ENCODE measurements at regions not wholly inside any gene's neighbourhood (a gene's known extent, or its start where the extent isn't known, plus 50 kb on each side); places are given as distances from the start of the nearest gene placed in this dataset.

DNA sequence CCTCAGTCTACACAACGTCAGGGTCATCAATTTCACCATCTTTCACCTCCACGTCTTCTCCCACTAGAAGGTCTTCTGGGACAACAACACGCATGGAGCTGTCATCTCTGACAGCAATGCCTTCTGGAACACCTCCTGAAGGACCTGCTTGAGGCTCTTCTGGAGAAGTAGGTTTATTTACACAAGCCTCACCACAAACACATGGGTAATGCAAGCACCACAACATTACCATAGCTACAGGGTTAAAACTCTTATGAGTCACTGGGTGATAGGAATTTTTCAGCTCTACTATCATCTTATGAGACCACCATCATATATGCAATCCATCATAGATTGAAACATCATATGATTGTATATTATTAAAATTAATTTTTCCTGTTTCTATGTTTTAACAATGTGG is 215.4 kb downstream of the CHD9NB start:
- WGBS (ENCODE audit: insufficient coverage, insufficient read length): no CpG with 5 or more reads among the region's 3 CpGs
- H3K36me3 ChIP-seq (ENCODE audit: control insufficient read depth, insufficient read depth, low read length): no peaks in the 10 kb centered on the region
- H3K9me3 ChIP-seq (ENCODE audit: control insufficient read depth, insufficient read depth, low read length): no peaks in the 10 kb centered on the region
- 0 out of 2 replicates have a peak, but pooled peaks cover 1% of the 10 kb centered on the region for H3K4me1 ChIP-seq (ENCODE audit: control insufficient read depth, insufficient read depth, low read length)
- DNase-seq (ENCODE audit: low read depth, low spot score): no peak
- H3K4me3 ChIP-seq (ENCODE audit: low read length): no peak overlapping the region
- no peak overlapping the region for H3K27ac ChIP-seq (ENCODE audit: low read length)
- no peaks in the 10 kb centered on the region for H3K27me3 ChIP-seq (ENCODE audit: control insufficient read depth, insufficient read depth, low read length)

DNA sequence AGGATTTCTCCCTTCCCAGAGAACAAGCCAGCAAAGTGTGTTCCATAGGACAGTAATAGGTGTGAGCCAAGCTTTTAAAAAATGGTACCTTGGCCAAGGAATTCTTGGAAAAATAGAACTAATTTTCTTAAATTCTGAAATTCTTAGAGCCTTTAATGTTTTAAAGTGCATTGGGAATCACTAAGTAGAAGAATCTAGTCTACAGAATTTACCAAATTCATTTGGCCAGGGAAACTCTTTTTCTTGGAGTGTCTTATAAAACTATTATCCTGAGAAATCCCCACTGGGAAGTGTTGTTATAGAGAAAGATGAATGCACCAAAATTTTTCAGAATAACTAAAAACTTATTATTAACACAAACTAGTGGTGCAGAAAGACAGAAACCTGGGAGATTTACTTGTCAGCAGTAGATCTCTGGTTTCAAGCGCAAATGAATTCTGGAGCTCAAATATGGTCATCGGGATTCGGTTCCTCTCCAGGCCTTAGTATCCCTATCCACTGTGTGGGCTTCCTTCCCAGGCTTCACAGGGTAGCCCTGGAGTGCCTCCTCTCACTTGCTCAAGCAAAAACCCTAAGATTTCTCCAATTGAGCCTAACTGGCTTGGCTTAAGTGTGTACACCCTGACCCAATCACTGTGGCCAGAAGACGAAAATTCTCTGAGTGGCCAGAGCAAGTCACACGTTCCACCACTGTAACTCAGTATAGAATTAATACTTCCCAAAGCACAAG is 217.8 kb downstream of the CHD9NB start:
- H3K9me3 ChIP-seq (ENCODE audit: control insufficient read depth, insufficient read depth, low read length): no peaks in the 10 kb centered on the region
- no peak overlapping the region for H3K4me3 ChIP-seq (ENCODE audit: low read length)
- no CpG with 5 or more reads among the region's 5 CpGs for WGBS (ENCODE audit: insufficient coverage, insufficient read length)
- no peaks in the 10 kb centered on the region for H3K27me3 ChIP-seq (ENCODE audit: control insufficient read depth, insufficient read depth, low read length)
- no peaks in the 10 kb centered on the region for H3K4me1 ChIP-seq (ENCODE audit: control insufficient read depth, insufficient read depth, low read length)
- H3K36me3 ChIP-seq (ENCODE audit: control insufficient read depth, insufficient read depth, low read length): no peaks in the 10 kb centered on the region
- DNase-seq (ENCODE audit: low read depth, low spot score): no peak
- no peak overlapping the region for H3K27ac ChIP-seq (ENCODE audit: low read length)

DNA sequence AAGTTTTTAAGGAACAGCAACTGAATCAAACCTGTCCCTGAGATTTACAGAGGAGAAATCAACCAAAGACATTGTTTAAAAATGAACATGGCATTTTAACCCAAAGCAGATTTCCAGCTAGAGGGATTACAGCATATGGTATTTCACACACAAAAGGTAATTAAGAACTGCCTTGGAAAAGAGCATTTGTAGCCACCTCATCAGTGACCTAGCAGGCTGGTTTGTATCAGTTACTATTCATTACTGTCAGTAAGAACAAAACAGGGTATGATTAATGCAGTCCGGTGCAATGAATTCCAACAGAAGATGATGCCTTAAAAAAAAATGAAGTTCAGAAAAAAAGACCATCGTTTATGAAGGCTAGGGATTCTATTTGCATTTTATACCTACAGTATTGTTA is 219.9 kb downstream of the CHD9NB start:
- H3K4me3 ChIP-seq (ENCODE audit: low read length): no peak overlapping the region
- no peak overlapping the region for H3K27ac ChIP-seq (ENCODE audit: low read length)
- no peaks in the 10 kb centered on the region for H3K9me3 ChIP-seq (ENCODE audit: control insufficient read depth, insufficient read depth, low read length)
- no peak for DNase-seq (ENCODE audit: low read depth, low spot score)
- no CpG with 5 or more reads among the region's 2 CpGs for WGBS (ENCODE audit: insufficient coverage, insufficient read length)
- no peaks in the 10 kb centered on the region for H3K27me3 ChIP-seq (ENCODE audit: control insufficient read depth, insufficient read depth, low read length)
- H3K4me1 ChIP-seq (ENCODE audit: control insufficient read depth, insufficient read depth, low read length): no peaks in the 10 kb centered on the region
- no peaks in the 10 kb centered on the region for H3K36me3 ChIP-seq (ENCODE audit: control insufficient read depth, insufficient read depth, low read length)

DNA sequence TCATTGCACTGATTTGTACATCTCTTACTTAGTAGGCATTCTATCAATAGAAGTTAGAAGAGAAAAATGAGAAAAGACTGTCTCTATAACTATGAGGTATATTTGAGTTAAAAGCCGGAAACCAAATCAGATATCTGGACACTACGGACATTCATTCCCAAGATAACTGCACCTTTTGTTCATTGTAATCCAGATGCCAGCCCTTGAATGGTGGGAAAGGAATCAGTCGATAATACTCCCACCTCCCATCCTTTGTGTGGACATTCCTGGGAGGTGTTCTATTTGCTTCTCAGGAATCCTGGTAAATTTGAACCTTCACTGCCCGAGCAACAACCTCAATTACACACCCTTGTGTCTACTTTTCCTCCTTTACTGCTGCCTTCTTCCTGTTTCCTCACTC is 225.2 kb downstream of the CHD9NB start:
- no peak overlapping the region for H3K4me3 ChIP-seq (ENCODE audit: low read length)
- no peaks in the 10 kb centered on the region for H3K27me3 ChIP-seq (ENCODE audit: control insufficient read depth, insufficient read depth, low read length)
- H3K4me1 ChIP-seq (ENCODE audit: control insufficient read depth, insufficient read depth, low read length): no peaks in the 10 kb centered on the region
- H3K36me3 ChIP-seq (ENCODE audit: control insufficient read depth, insufficient read depth, low read length): no peaks in the 10 kb centered on the region
- no peak for DNase-seq (ENCODE audit: low read depth, low spot score)
- no peak overlapping the region for H3K27ac ChIP-seq (ENCODE audit: low read length)
- no peaks in the 10 kb centered on the region for H3K9me3 ChIP-seq (ENCODE audit: control insufficient read depth, insufficient read depth, low read length)
- WGBS (ENCODE audit: insufficient coverage, insufficient read length): no CpG with 5 or more reads among the region's 4 CpGs

DNA sequence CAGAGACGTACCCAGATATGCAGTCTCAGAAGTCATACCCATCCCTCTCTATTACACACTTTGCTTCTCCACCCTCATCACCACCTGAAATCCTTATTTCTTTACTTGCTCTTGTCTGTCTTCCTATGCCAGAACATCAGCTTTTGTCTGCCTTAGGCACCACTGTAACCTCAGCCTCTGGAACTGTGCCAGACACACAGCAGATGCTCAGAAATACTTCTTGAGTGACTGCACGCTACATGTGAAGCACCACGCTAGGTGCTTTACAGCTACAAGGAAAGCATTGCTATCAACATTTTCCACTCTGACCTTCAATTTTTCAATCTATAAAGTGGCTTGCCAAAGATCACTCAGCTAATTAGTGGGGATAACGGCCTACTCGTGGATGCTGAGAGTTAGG is 226.8 kb downstream of the CHD9NB start:
- Histone ChIP-seq H3K27me3 (ENCODE audit: control insufficient read depth, insufficient read depth, low read length) (no peaks in the 10 kb centered on the region), H3K4me1 (ENCODE audit: control insufficient read depth, insufficient read depth, low read length) (no peaks in the 10 kb centered on the region), H3K27ac (ENCODE audit: low read length) (no peak overlapping the region), H3K4me3 (ENCODE audit: low read length) (no peak overlapping the region), H3K36me3 (ENCODE audit: control insufficient read depth, insufficient read depth, low read length) (no peaks in the 10 kb centered on the region), H3K9me3 (ENCODE audit: control insufficient read depth, insufficient read depth, low read length) (no peaks in the 10 kb centered on the region)
- no CpG with 5 or more reads among the region's 5 CpGs for WGBS (ENCODE audit: insufficient coverage, insufficient read length)
- no peak for DNase-seq (ENCODE audit: low read depth, low spot score)

DNA sequence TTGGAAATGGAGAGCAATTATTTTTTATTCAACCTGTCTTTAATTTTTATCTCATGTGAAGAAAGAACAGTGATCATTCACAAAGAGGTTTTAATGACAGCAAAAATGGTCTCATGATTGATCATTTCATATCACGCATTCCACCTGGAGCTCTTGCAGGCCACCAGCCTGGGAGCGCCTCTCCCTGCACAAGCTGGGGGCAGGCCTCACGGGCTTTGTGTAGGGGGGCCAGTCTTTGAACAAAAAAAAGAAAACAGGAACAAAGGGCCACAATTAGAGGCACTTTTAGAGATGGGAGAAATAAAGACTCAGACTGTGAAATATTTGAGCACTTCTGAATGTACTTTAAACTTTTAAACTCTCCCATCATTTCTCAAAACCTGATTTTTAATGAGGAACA is 232.9 kb downstream of the CHD9NB start:
- Histone ChIP-seq H3K4me1 (ENCODE audit: control insufficient read depth, insufficient read depth, low read length) (no peaks in the 10 kb centered on the region), H3K9me3 (ENCODE audit: control insufficient read depth, insufficient read depth, low read length) (no peaks in the 10 kb centered on the region), H3K27me3 (ENCODE audit: control insufficient read depth, insufficient read depth, low read length) (no peaks in the 10 kb centered on the region), H3K4me3 (ENCODE audit: low read length) (no peak overlapping the region), H3K36me3 (ENCODE audit: control insufficient read depth, insufficient read depth, low read length) (no peaks in the 10 kb centered on the region), H3K27ac (ENCODE audit: low read length) (no peak overlapping the region)
- DNase-seq (ENCODE audit: low read depth, low spot score): no peak
- no CpG with 5 or more reads among the region's 3 CpGs for WGBS (ENCODE audit: insufficient coverage, insufficient read length)

DNA sequence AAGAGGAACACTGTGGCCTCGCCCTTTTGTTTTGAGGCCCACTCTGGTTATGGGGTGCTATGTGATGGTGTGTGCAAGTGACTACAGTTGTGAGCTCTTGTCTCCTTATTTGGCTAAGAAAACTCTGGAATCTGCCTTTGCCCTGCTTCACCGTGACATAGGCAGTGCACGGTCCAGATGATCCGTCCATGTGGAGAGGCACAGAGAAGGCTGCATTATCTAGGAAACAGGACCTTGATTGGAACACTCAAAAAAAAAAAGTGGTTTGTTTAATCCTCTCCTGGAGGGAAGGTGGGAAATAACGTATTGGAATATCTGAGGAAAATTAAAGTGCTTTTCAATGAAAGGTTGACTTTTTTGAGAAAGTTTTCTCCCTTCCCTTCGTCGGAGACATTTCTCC is 233.3 kb downstream of the CHD9NB start:
- Histone ChIP-seq H3K4me1 (ENCODE audit: control insufficient read depth, insufficient read depth, low read length) (no peaks in the 10 kb centered on the region), H3K9me3 (ENCODE audit: control insufficient read depth, insufficient read depth, low read length) (no peaks in the 10 kb centered on the region), H3K27ac (ENCODE audit: low read length) (no peak overlapping the region), H3K36me3 (ENCODE audit: control insufficient read depth, insufficient read depth, low read length) (no peaks in the 10 kb centered on the region), H3K27me3 (ENCODE audit: control insufficient read depth, insufficient read depth, low read length) (no peaks in the 10 kb centered on the region), H3K4me3 (ENCODE audit: low read length) (no peak overlapping the region)
- no peak for DNase-seq (ENCODE audit: low read depth, low spot score)
- no CpG with 5 or more reads among the region's 7 CpGs for whole genome bisulfite sequencing (ENCODE audit: insufficient coverage, insufficient read length)

DNA sequence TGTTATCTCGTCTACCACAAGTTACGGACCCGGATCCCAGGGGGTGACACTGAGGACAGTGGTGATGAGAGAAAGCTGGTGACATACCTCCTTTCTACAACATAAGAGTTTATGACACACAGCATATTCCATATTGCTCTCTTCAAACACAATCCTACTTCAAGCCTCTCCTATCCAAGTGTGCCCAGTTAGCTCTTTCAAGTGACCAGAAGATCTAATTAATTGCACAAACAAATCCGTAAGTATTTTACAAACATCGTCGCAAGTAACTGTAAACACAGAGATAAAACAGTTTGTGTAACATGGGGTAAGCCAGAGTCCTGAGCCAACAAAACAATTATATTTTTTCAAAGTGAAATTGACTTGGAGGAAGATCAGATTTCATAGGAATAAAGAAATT is 235.0 kb downstream of the CHD9NB start:
- WGBS (ENCODE audit: insufficient coverage, insufficient read length): no CpG with 5 or more reads among the region's 6 CpGs
- no peaks in the 10 kb centered on the region for H3K36me3 ChIP-seq (ENCODE audit: control insufficient read depth, insufficient read depth, low read length)
- H3K27ac ChIP-seq (ENCODE audit: low read length): no peak overlapping the region
- H3K9me3 ChIP-seq (ENCODE audit: control insufficient read depth, insufficient read depth, low read length): no peaks in the 10 kb centered on the region
- no peaks in the 10 kb centered on the region for H3K27me3 ChIP-seq (ENCODE audit: control insufficient read depth, insufficient read depth, low read length)
- no peak overlapping the region for H3K4me3 ChIP-seq (ENCODE audit: low read length)
- no peaks in the 10 kb centered on the region for H3K4me1 ChIP-seq (ENCODE audit: control insufficient read depth, insufficient read depth, low read length)
- DNase-seq (ENCODE audit: low read depth, low spot score): no peak

DNA sequence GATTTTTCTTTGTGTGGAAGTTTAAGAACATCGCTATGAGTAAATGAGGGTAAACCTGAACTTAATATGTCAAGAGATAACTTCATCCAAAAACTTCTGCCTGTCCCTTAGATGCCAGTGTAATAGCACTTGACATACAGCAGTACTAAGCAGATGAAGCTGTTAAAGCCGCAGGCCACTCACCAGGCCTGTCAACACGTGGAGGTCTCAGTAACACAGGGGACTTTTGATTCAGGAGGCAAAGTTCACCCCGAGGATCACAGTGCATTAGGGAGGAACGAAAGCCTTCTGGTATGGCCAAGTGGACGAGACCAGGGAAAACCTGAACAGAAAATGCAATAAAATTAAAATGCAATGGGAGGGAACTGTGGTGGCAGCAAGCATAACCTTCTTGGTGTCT is 235.7 kb downstream of the CHD9NB start:
- H3K4me3 ChIP-seq (ENCODE audit: low read length): no peak overlapping the region
- no peaks in the 10 kb centered on the region for H3K4me1 ChIP-seq (ENCODE audit: control insufficient read depth, insufficient read depth, low read length)
- H3K36me3 ChIP-seq (ENCODE audit: control insufficient read depth, insufficient read depth, low read length): no peaks in the 10 kb centered on the region
- no peaks in the 10 kb centered on the region for H3K27me3 ChIP-seq (ENCODE audit: control insufficient read depth, insufficient read depth, low read length)
- WGBS (ENCODE audit: insufficient coverage, insufficient read length): no CpG with 5 or more reads among the region's 6 CpGs
- no peaks in the 10 kb centered on the region for H3K9me3 ChIP-seq (ENCODE audit: control insufficient read depth, insufficient read depth, low read length)
- DNase-seq (ENCODE audit: low read depth, low spot score): no peak
- no peak overlapping the region for H3K27ac ChIP-seq (ENCODE audit: low read length)

DNA sequence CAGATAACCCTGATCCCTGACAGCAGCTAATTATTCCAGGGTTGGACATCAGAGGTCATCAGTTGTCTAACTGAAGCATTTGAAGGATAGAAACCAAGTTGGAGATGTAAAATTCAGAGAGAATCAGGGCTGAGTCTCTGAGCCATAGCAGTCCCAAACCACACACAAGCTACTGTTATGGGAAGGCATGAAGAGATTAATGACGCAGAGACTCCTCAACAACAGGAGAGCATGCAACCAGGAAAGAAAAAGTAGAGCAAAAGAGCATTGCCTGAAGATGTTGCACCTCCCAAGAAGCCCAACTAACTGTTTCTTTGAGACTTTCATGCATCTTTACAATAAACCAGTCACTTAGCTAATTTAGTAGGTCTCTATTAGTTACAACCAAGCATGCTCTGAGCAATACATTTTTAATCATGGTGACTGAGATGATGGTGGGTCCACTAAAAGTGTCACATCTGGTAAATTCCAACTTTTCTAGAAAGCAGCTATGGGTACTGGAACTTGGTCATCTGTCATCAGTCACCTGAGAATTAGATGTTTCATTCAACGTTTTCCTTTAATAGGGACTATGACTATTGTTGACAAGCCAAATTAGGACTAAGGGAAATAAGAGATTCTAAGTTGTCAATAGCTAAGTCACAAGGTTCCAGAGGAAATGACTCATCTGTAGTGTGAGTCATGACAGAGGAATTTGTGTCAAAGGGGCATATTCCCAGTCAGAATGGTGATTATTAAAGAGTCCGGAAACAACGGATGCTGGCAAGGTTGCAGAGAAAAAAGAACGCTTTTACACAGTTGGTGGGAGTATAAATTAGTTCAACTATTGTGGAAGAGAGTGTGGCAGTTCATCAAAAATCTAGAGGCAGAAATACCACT is 239.8 kb downstream of the CHD9NB start:
- Histone ChIP-seq H3K27me3 (ENCODE audit: control insufficient read depth, insufficient read depth, low read length) (no peaks in the 10 kb centered on the region), H3K36me3 (ENCODE audit: control insufficient read depth, insufficient read depth, low read length) (no peaks in the 10 kb centered on the region), H3K27ac (ENCODE audit: low read length) (no peak overlapping the region), H3K4me1 (ENCODE audit: control insufficient read depth, insufficient read depth, low read length) (no peaks in the 10 kb centered on the region), H3K4me3 (ENCODE audit: low read length) (no peak overlapping the region), H3K9me3 (ENCODE audit: control insufficient read depth, insufficient read depth, low read length) (no peaks in the 10 kb centered on the region)
- DNase-seq (ENCODE audit: low read depth, low spot score): no peak
- WGBS (ENCODE audit: insufficient coverage, insufficient read length): no CpG with 5 or more reads among the region's 5 CpGs

All from iPS DF 6.9 (cell line).